ENCODE measurements at regions not wholly inside any gene's neighbourhood (a gene's known extent, or its start where the extent isn't known, plus 50 kb on each side); places are given as distances from the start of the nearest gene placed in this dataset.

- ATAC-seq = no peak
- no peak for TF ChIP-seq ZFP30 (CRISPR knock-in tag; IDR thresholded peaks at IDR 0.05)
- no peak for TF ChIP-seq ZFP3 (CRISPR knock-in tag; IDR thresholded peaks at IDR 0.05)
- TF ChIP-seq TCF4 (CRISPR knock-in tag; IDR thresholded peaks at IDR 0.05; ENCODE audit: borderline replicate concordance) = no peak
- no peak for TF ChIP-seq PATZ1 (CRISPR knock-in tag; IDR thresholded peaks at IDR 0.05; ENCODE audit: borderline replicate concordance)
These were observed 1314.2 kb downstream of the BRD1 start for GRCh38 chr22:48513446-48513845.

DNA sequence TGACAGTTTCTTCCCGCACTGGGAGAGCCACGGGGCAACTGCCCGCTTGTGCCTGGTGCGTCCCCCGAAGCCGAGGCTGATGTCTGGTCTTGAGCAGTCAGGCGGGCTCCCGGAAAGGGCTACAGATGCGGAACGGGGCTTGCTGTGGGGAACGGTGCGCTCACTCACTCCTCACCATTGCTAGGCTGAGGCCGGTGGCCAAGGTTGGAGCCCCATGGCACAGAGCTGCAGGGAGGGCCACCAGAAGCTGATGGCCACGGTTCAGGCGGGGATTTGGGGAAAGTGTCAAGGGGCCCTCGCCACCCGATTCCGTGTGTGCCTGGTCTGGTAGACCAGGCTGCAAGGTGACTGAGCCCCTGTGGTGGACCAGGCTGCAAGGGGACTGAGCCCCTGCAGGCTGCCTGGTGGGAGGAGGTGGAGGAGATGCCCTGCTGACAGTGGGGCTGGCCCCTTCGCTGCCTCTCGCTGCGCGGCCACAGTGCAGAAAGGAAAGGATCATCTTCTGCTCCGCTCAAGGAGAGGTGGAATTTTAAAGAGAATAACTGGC lies 1315.8 kb downstream of the BRD1 start:
- no peak for ATAC-seq
- TF ChIP-seq OSR1 (CRISPR knock-in tag; IDR thresholded peaks at IDR 0.05) (no peak), ARNTL (CRISPR knock-in tag; IDR thresholded peaks at IDR 0.05; ENCODE audit: borderline replicate concordance, low read depth) (no peak), ZNF8 (CRISPR knock-in tag; IDR thresholded peaks at IDR 0.05) (no peak), ZFP30 (CRISPR knock-in tag; IDR thresholded peaks at IDR 0.05) (no peak), TOX (CRISPR knock-in tag; IDR thresholded peaks at IDR 0.05; ENCODE audit: borderline replicate concordance) (no peak), ZC3H10 (CRISPR knock-in tag; IDR thresholded peaks at IDR 0.05) (no peak), PATZ1 (CRISPR knock-in tag; IDR thresholded peaks at IDR 0.05; ENCODE audit: borderline replicate concordance) (no peak)
- TF ChIP-seq, protein P1, sequence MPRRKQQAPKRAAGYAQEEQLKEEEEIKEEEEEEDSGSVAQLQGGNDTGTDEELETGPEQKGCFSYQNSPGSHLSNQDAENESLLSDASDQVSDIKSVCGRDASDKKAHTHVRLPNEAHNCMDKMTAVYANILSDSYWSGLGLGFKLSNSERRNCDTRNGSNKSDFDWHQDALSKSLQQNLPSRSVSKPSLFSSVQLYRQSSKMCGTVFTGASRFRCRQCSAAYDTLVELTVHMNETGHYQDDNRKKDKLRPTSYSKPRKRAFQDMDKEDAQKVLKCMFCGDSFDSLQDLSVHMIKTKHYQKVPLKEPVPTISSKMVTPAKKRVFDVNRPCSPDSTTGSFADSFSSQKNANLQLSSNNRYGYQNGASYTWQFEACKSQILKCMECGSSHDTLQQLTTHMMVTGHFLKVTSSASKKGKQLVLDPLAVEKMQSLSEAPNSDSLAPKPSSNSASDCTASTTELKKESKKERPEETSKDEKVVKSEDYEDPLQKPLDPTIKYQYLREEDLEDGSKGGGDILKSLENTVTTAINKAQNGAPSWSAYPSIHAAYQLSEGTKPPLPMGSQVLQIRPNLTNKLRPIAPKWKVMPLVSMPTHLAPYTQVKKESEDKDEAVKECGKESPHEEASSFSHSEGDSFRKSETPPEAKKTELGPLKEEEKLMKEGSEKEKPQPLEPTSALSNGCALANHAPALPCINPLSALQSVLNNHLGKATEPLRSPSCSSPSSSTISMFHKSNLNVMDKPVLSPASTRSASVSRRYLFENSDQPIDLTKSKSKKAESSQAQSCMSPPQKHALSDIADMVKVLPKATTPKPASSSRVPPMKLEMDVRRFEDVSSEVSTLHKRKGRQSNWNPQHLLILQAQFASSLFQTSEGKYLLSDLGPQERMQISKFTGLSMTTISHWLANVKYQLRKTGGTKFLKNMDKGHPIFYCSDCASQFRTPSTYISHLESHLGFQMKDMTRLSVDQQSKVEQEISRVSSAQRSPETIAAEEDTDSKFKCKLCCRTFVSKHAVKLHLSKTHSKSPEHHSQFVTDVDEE (CRISPR knock-in tag; IDR thresholded peaks at IDR 0.05) = no peak

DNA sequence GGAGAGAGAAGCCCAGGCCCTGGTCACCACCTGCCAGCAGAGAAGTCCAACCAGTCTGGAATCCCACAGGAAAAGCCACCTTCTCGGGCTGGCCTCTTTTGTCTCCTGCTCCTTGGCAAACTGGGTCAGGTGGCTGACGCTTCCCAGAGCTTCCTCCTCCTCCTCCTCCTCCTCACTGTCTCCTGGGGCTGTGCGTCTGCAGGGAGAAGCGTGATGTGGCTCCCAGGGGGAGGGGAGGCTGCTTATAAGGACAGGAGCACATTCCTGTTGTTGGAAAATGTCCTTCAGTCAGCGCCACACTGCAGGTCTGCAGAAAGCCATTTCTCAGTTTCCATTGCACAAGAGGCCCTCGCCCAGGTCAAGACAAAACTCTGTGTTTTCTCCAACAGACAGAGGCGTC lies 1316.5 kb downstream of the BRD1 start:
- TF ChIP-seq SNAI2 (CRISPR knock-in tag; IDR thresholded peaks at IDR 0.05) (no peak), PPARA (CRISPR knock-in tag; IDR thresholded peaks at IDR 0.05; ENCODE audit: borderline replicate concordance) (no peak), ISL1 (CRISPR knock-in tag; IDR thresholded peaks at IDR 0.05) (no peak), TOX (CRISPR knock-in tag; IDR thresholded peaks at IDR 0.05; ENCODE audit: borderline replicate concordance) (no peak), GLIS3 (CRISPR knock-in tag; IDR thresholded peaks at IDR 0.05) (no peak), ARNTL (CRISPR knock-in tag; IDR thresholded peaks at IDR 0.05; ENCODE audit: borderline replicate concordance, low read depth) (no peak), ZFP30 (CRISPR knock-in tag; IDR thresholded peaks at IDR 0.05) (no peak)
- TF ChIP-seq, protein P1 (CRISPR knock-in tag; IDR thresholded peaks at IDR 0.05) = no peak

GRCh38 chr22:48510599-48510998 lies 1317.1 kb downstream of the BRD1 start:
- TF ChIP-seq GLIS3 (CRISPR knock-in tag; IDR thresholded peaks at IDR 0.05) (no peak), PPARA (CRISPR knock-in tag; IDR thresholded peaks at IDR 0.05; ENCODE audit: borderline replicate concordance) (no peak), CSDC2 (CRISPR knock-in tag; IDR thresholded peaks at IDR 0.05) (no peak), ZNF70 (CRISPR knock-in tag; IDR thresholded peaks at IDR 0.05) (no peak), CREB5 (CRISPR knock-in tag; IDR thresholded peaks at IDR 0.05; ENCODE audit: low read depth) (no peak), OSR1 (CRISPR knock-in tag; IDR thresholded peaks at IDR 0.05) (no peak), POU6F1 (CRISPR knock-in tag; IDR thresholded peaks at IDR 0.05; ENCODE audit: borderline replicate concordance, low read depth) (no peak)
- TF ChIP-seq, protein P1 (CRISPR knock-in tag; IDR thresholded peaks at IDR 0.05) = no peak
- no peak for ATAC-seq

More for the DNA sequence above, 1316.5 kb downstream of the BRD1 start:
- no peak for ATAC-seq

All from SK-N-SH treated with all-trans-retinoic acid at 6 μM for 48 hours (cell line).